ENCODE measurements at regions not wholly inside any gene's neighbourhood (a gene's known extent, or its start where the extent isn't known, plus 50 kb on each side); places are given as distances from the start of the nearest gene placed in this dataset.
"Not testable (repeated sequence)": the region's sequence is repeated elsewhere in the genome, so short reads cannot be mapped to it uniquely, and the experiment has no call there.

DNA sequence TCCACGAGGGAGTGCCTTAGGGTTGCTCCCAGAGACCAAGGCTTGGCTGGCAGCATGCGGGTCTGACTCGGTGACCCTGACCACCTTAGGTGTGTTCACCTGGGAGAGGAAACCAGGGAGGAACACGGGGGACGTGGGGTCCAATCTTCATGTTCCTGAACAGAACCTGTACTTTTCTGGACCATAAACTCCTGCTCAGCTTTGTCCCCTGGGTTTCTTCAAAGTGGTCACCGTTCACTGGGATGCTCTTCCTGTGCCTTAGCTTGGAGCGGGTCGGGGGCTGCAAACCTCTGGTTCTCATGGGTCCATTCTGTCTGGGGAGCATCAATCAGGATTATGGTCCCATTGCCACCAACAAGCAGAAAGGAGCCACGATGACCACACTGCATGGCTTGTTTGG is 333.5 kb downstream of the QKI start:
- DNase-seq (ENCODE audit: extremely low read depth, low read depth), result no peak
- H3K4me3 ChIP-seq (replicated peaks; ENCODE audit: low read depth, low read length), result no peak overlapping the region
- TF ChIP-seq, protein P1, sequence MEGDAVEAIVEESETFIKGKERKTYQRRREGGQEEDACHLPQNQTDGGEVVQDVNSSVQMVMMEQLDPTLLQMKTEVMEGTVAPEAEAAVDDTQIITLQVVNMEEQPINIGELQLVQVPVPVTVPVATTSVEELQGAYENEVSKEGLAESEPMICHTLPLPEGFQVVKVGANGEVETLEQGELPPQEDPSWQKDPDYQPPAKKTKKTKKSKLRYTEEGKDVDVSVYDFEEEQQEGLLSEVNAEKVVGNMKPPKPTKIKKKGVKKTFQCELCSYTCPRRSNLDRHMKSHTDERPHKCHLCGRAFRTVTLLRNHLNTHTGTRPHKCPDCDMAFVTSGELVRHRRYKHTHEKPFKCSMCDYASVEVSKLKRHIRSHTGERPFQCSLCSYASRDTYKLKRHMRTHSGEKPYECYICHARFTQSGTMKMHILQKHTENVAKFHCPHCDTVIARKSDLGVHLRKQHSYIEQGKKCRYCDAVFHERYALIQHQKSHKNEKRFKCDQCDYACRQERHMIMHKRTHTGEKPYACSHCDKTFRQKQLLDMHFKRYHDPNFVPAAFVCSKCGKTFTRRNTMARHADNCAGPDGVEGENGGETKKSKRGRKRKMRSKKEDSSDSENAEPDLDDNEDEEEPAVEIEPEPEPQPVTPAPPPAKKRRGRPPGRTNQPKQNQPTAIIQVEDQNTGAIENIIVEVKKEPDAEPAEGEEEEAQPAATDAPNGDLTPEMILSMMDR (IDR thresholded peaks at IDR 0.05; ENCODE audit: low read depth, low read length, missing control alignments), result no peak

DNA sequence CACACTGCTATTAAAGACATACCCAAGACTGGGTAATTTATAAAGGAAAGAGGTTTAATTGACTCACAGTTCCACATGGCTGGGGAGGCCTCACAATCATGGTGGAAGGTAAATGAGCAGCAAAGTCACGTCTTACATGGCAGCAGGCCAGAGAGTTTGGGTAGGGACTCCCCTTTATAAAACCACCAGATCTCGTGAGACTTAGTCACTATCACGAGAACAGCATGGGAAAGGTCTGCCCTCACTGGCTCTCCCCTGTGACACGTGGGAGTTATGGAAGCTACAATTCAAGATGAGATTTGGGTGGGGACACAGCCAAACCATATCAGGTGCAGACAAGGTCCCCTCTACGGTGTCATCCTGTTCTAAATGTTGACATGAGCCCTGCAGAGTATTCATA is 332.5 kb downstream of the QKI start:
- not testable (repeated sequence) for DNase-seq (ENCODE audit: extremely low read depth, low read depth); H3K4me3 ChIP-seq (replicated peaks; ENCODE audit: low read depth, low read length)

DNA sequence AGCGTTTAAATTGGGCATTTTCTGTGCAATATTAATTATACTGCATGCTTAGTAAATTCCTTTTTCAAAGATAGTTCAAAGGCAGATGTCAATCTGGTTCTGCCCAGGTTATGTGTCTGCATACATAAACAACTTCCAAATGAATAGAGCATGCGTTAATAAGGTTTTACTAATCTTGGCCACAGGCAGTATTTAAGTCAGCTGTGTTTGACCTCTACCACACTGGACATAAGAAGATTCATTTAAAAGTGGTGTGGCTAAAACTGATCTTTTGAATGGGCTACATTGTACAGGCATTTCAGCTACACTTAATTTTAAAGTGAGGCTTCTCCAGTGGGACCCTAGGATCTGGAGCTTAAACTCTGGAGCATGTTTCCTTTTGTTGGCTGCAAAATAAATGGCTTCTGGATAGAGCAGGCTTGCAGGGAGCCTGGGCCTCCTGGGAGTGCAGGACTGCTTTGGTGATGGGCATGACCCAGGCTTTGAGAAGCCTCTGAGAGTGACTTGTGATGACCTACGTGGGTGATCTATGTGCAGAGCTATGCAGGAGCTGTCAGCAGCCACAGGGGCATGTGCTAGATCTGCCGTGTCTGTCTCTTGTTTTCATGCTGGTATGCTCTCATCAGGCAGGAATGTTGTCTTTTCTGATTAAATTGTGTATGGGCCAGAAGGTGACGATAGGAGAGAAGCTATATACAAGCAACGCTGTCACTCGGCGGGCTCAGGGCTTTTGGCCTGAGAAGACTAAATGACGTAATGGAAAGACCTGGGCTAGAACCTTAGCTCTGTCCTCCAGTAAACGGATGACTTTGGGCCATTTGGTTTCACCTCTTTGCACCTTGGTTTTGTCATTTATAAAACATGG is 331.2 kb downstream of the QKI start:
- TF ChIP-seq, protein P1 (IDR thresholded peaks at IDR 0.05; ENCODE audit: low read depth, low read length, missing control alignments), result no peak
- DNase-seq (ENCODE audit: extremely low read depth, low read depth), result peak; percentile 43

DNA sequence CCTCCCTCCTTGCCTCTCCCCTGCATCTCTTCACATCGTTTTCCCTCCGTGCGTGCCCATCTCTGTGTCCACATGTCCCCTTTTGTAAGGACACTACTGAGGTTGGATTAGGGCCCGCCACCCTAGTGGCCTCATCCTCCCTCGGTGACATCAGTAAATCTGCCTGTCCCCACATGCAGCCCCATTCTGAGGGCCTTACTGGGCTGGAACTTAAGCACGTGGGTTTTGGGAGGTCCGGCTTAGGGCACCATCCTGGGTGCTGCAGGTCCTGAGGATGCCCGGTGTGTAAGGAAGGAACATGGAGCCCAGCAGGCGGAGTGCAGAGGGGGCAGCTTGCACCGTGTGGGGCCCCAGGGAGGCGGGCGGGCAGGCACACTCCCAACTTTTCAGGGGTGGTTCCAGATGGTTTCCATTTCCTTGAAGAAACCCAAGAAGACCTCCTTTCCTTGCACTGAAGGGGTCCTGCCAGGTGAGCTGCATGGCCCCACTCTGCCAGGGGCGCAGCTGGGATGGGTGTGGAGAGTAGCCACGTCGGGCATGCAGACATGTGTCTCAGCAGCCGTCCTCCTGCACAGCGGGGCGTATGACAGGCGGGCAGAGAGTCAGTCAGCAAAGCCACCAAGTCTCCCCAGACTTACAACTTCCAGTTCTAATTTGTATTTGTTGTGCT is 329.9 kb downstream of the QKI start:
- no peak overlapping the region for H3K4me3 ChIP-seq (replicated peaks; ENCODE audit: low read depth, low read length)
- TF ChIP-seq, protein P1 (IDR thresholded peaks at IDR 0.05; ENCODE audit: low read depth, low read length, missing control alignments), result no peak
- DNase-seq (ENCODE audit: extremely low read depth, low read depth), result no peak

More for the DNA sequence above, 331.2 kb downstream of the QKI start:
- no peak overlapping the region for H3K4me3 ChIP-seq (replicated peaks; ENCODE audit: low read depth, low read length)

DNA sequence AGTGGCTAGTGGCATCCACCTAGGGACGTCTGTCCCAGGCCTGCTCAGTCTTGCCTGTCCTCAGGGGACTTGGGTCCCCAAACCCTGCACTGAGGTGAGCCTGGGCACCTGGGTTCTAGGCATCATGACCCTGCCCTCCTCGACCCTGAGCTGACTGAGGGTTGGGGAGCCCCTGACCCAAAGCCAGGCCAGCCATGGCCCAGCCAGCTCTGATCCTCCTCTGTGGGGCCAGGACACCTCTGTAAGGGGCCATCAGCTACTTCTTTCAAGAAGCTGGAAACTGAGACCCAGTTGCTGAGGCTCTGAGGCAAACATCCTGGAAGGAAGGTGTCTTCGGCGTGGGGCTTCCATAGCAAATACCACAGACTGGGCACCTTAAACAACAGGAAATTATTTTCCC is 329.3 kb downstream of the QKI start:
- TF ChIP-seq, protein P1 (IDR thresholded peaks at IDR 0.05; ENCODE audit: low read depth, low read length, missing control alignments), result no peak
- no peak overlapping the region for H3K4me3 ChIP-seq (replicated peaks; ENCODE audit: low read depth, low read length)
- no peak for DNase-seq (ENCODE audit: extremely low read depth, low read depth)

DNA sequence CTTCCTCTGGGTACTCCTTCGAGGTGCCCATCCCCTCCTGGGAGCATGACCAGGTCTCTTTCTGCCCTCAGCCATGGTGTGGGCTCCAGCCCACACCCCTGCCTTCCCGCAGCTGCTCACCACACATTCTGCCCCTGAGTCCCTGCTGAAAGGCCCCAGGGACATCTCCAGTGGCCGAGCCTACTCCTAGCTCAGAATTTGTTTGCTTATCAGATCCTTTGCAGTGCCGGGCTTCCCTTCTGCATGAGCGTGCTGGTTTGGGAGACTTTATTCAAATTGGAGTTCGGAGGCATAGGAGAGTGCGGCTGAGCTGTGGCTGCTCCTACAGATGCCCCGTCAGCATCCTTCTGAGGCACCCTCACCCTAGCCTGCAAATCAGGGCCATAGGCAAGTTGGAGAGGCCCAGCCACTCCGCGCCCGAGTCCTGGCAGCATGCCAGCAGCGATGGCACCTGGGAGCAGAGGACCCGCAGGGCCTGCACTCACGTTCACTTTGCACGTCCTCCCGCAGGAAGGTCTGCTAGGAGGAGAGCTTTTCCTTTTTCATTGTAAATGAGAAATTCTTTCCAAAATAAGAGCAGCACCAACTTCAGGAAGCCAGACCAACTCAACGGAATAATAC is 327.3 kb downstream of the QKI start:
- TF ChIP-seq, protein P1 (IDR thresholded peaks at IDR 0.05; ENCODE audit: low read depth, low read length, missing control alignments), result no peak
- no peak for DNase-seq (ENCODE audit: extremely low read depth, low read depth)
- H3K4me3 ChIP-seq (replicated peaks; ENCODE audit: low read depth, low read length), result no peak overlapping the region

DNA sequence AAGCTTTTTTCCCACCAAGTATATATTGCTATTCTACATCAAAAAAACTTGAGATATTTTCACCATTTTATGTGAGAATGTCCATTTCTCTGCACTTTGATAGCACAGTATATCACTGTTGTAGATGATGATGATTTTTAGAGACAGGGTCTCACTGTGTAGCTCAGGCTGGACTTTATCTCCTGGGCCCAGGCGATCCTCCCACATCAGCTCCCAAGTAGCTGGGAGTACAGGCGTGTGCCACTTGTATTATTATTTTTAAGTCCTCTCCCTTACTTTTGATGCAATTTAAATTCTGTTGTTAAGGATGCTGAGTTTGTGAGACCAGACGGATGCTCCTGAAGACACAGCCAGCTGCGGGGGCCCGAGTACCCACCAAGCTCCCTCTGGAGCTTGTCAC is 326.8 kb downstream of the QKI start:
- TF ChIP-seq, protein P1 (IDR thresholded peaks at IDR 0.05; ENCODE audit: low read depth, low read length, missing control alignments), result no peak
- DNase-seq (ENCODE audit: extremely low read depth, low read depth), result no peak

More for the DNA sequence above, 326.8 kb downstream of the QKI start:
- H3K4me3 ChIP-seq (replicated peaks; ENCODE audit: low read depth, low read length), result no peak overlapping the region

All from HFF-Myc (cell line).